HS-27A (cell line): ENCODE measurements at regions not wholly inside any gene's neighbourhood (a gene's known extent, or its start where the extent isn't known, plus 50 kb on each side); places are given as distances from the start of the nearest gene placed in this dataset.

Source experiments
- DNase-seq: peaks from one replicate; pipeline ENCODE4 v3.0.0-alpha.2; 2012; ENCODE audit warnings: low read depth, missing footprints

DNA sequence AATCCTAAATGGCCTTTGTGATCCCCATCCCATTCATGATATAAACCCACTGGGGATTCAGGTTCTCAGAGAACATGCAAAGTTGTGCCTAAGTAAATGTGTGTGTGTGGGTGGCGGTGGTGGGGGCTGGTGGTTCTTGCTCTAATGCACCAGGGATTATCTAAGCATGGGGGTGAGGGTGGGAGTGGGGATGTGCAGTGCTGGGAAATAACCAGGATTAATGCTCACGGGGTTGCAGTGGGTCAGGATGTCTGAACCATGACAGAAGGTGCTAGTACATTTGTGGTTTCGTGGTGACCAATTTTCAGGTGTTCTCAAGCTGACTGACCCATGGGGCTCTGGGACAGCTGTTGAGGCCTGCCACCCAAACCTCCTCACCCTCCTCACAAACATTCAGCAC is 101.0 kb downstream of the ZNF608 start:
- DNase-seq, result no peak

- no peak for DNase-seq
These were observed 101.9 kb downstream of the ZNF608 start for GRCh38 chr5:124644582-124644981.

DNA sequence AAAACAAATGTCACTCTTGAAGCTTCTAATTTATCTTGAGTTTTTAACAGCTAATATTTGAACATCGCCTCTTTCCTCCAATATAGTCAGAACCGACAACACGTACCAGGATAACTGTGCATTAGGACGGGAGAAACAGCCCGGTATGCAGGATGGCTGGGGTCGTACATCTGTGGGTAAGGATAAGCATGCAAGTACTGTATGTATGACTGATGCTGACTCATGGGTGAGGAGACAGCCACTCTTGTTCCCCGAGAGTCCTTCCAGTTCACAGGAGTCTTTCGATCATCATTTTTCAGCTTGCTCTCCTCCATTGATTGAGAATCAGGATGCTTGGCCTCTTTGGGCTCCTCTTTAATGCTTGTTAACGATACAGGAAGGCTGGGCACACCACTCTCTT is 102.3 kb downstream of the ZNF608 start:
- DNase-seq, result no peak

DNA sequence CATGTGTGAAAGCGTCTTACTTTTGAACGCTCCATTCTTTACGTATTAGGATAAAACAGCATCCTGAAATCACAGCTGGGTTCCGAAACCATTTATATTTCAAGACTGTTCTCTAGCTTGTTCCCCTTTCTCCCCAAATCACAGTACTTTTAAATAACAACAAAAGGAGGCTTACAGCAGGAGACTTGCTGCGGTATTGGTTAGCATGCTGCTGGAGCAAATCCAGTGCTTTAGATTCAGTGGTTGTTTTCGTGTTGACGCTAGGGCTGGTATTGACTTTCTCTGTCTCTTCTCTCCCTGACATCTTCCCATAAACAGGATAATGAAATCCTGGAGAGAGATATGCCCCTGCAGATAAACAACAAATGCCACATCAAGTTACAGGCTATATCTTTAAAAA is 103.1 kb downstream of the ZNF608 start:
- no peak for DNase-seq

- DNase-seq, result no peak
These were observed 104.3 kb downstream of the ZNF608 start for GRCh38 chr5:124642151-124642550.

DNA sequence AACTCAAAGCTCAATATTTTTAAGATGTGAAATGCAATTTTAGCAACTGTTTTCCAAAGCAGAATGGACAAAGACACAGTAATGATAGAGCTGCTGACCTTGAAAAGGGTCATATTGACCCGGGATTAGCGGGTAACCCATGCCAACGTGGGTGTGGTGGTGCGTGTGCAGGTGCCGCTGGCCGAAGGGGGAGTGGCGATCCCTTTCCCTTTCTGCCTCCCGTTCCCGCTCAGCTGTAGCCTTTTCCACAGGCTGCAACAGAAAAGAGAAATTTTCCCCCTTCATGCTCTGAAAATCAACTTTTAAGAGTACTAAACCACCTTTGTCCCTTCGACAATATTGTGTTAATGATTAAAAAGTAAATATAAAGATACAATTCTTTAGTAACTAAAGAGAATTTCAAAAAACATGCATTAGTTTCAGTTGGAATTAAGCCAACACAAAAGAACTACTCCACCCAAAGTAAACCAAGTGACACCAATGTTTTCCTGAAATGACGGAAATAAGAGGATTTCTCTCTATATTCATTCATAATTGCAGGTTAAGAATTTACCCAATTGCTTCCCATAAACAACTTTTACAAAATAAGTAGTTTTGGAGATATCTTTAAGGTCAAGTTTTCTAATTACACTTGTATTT is 105.2 kb downstream of the ZNF608 start:
- no peak for DNase-seq

- DNase-seq, result no peak
These were observed 107.3 kb downstream of the ZNF608 start for GRCh38 chr5:124639095-124639665.

- no peak for DNase-seq
These were observed 109.4 kb downstream of the ZNF608 start for GRCh38 chr5:124637011-124637410.

DNA sequence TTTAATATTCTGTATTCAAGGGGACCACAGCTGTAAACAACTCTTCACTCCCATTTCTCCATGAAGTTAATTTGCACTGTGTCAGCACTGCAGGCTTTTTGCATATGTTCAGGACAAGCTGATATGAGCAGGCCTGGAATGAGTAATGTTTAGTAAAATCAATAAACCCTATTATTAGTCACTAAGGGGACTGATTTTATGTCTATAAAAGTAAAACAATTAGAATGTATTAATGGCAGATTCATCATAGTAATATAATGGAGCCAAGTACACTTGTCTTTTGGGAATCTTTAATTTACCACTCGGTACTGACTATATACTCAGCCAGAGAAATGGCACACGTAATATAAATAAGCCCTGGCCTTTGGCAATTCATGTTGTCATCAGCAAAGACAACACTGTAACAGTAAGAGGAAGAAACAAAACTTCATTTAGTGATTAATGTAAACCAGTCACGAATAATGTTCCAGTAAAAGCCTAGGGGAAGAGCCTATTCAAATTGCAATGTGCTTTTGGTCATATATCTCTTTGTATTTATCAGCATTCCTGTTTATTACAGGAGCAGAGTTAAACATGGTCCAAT is 111.6 kb downstream of the ZNF608 start:
- DNase-seq, result no peak

GRCh38 chr5:124634228-124634739 is 112.2 kb downstream of the ZNF608 start:
- no peak for DNase-seq

GRCh38 chr5:124633209-124633608 is 113.2 kb downstream of the ZNF608 start:
- DNase-seq, result no peak

GRCh38 chr5:124631874-124632550 is 114.4 kb downstream of the ZNF608 start:
- DNase-seq, result no peak

- DNase-seq, result no peak
These were observed 115.4 kb downstream of the ZNF608 start for GRCh38 chr5:124630767-124631704.

GRCh38 chr5:124628721-124629596 is 117.5 kb downstream of the ZNF608 start:
- peak; percentile 55 for DNase-seq

DNA sequence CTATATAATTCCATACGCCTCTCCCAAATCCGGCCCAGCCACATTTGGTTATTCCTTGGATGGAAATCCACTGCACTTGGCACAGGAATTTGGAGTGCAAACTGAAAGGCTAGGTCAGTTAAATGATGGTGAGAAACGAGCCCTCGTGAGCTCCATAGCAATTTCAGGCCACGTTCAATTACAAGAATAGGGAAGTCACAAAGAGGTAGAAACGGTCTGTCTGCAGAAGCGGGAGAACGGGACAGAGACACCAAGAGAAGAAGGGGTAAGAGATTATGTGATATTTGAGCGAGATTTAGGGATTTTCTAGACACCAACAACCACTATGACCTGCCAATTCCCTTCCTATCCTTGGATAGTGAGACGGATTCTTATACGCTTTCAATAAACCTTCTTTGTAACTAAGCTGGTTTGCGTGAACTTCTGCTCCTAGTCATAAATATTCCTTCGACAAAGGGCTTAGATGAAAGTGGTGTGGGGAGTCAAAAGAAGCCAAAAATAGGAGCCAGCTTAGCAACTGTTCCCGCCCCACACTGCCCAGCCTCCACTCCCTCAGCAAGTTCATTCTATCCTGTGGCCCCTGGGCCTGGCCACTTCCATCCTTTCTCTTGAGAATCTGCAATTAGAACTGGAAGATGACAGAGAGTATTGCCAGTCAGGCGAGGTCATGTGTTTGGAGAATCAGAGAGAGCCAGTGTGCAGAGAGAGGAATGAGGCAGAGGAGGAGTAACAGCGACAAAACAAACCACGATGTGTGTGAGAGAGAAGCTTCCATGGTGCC is 118.4 kb downstream of the ZNF608 start:
- DNase-seq, result no peak

- no peak for DNase-seq
These were observed 120.4 kb downstream of the ZNF608 start for GRCh38 chr5:124626053-124626452.

DNA sequence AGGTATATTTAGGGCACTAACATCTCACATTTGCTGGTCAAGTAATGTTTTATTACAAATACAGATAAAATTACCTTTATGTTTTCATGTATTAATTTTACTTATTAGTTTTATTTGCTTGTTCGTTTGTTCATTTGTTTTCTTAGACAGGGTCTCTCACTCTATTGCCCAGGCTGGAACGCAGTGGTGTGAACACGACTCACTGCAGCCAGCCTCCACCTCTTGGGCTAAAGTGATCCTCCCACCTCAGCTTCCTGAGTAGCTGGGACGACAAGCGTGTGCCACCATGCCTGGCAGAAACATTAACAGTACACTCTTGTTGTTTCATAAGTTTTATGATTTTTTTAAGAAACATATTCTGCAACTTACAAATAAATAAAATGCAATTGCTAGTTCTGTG is 123.2 kb downstream of the ZNF608 start:
- DNase-seq, result no peak

GRCh38 chr5:124622851-124623250 is 123.6 kb downstream of the ZNF608 start:
- no peak for DNase-seq

- no peak for DNase-seq
These were observed 125.2 kb downstream of the ZNF608 start for GRCh38 chr5:124621279-124621678.

GRCh38 chr5:124620743-124621142 is 125.7 kb downstream of the ZNF608 start:
- DNase-seq, result no peak
